IPS-NIHi7 (cell line): ENCODE measurements at regions not wholly inside any gene's neighbourhood (a gene's known extent, or its start where the extent isn't known, plus 50 kb on each side); places are given as distances from the start of the nearest gene placed in this dataset.
A peak's percentile ranks its signal among the peaks of the same experiment; 100 is the strongest.

Experiments used
- DNase-seq: peaks from one replicate; pipeline ENCODE4 v3.0.0; 2012; ENCODE audit warnings: mixed read lengths; ENCODE audit errors: extremely low spot score

DNA sequence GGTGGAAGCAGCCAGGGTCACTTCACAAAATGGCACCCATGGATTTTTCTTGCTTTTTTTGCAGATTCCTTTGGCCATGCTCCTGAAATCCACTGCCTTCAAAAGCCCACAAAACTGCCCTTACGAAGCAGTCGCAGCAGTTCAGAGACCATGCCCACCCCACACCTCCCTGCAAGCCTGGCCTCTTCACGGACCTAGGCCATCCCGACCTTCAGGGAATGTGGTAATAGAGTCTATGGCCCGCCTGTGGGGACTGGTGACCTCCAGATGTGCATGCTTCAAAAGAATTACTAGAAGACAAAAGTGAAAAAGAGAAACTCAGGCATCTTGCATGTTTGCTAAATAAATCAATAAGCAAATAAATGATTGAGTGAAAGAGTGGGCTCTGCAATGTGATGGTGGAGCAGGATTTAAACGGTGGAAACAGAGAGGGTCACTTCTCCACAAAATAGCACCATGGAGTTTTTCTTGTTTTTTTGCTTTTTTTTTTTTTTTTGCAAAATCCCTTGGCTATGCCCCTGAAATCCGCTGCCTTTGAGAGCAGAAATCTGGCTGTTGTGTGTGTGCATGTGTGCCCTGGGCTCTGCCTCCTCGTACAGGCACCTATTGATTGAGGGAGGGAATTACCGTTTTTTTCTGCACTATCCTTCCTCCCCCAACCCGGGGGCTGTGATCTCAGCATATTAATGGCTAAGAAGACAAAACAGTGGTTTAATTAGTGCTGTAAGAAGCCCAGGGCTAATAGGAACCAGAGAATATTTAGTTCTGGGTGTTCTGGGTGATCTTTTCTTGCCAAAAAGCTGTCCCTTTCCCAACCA lies 107.4 kb downstream of the PXDC1 start:
- DNase-seq, result no peak

DNA sequence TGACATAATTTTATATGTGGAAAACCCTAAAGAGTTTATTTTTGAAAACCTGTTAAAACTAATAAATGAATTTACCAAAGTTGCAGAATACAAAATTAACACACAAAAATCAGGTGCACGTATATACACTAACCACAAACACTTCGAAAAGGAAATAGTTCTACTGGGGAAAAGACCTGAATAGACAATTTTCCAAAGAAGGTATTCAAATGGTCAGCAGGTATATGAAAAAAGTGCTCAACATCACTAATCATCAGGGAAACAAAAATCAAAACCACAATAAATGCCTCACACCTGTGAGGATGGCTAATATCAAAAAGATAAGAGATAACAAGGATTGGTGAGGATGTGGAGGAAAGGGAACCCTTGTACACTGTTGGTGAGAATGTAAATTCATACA lies 110.6 kb downstream of the PXDC1 start:
- DNase-seq, result no peak

DNA sequence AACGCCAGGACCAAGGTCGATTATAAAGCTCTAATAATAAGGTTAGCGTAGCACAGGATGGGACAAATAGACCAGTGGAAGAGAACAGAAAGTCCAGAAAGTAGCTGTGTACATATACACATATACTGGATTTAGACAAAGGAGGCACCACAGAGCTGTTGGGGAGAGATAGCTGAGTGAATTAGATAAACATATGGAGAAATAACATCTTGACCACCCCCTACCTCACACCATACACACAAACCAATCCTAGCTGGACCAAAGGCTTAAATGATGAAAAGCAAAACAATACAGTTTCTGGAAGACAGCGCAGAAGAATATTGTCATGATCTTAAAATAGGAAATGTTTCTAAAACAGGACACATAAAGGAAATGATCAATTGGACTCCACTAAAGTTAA lies 112.9 kb downstream of the PXDC1 start:
- no peak for DNase-seq

DNA sequence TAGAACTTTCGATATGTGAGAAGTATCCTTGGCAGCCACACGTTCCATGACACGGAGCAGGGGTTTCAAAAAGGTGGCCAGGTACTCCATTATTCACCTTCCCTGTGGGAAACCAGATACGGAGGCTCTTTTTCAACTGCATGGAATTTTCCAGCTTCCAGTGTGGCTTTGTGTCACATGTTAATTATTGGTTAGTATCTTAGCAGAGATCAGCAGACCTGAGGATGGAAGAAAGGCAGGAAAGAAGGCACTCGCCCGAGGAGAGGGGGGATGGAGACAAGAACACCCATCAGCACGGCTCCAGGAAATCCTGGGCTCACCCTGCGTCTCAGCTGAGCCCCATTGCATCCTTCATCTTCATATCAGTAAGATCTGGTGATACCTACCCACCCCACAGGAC lies 115.5 kb downstream of the PXDC1 start:
- no peak for DNase-seq

DNA sequence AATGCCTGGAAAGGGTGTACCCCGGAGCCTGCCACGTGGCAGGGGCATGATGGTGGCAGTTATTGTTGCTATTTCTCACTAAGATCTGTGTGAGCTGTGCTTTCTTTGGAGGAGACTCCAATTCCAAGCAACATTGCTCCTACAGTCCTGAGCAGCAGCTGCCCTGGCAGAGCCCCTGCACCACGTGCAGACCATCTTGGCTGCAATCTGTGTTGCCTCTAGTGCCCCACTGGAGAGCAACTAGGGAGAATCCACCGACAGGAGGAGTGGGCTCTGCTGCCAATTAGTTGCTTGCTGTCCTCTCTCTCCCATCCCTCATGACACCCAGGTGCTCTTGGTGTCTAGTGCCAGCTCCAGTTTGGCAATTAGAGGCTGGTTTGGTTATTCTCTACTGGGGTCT lies 116.0 kb downstream of the PXDC1 start:
- no peak for DNase-seq

DNA sequence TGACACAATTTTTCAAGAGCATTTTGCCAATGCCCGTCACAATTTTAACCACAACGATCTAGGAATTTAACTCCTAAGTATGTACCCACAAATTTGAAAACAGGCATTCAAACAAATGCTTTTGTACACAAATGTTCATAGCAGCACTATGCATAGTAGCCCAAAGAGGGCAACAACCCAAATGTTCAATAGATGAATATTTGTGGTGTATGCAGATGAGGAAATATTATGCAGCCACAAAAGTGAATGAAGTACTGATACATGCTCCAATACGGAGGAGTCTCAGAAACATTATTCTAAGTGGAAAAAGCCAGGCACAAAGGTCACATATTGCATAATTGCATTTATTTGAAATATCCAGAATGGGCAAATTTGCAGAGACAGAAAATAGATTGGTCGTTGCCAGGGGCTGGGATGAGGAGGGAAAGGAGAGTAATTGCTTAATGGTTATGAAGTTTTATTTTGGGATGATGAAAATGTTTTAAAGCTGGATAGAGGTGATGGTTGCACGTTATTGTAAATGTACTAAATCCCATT lies 117.2 kb downstream of the PXDC1 start:
- DNase-seq, result no peak

- DNase-seq, result no peak
These were observed 117.8 kb downstream of the PXDC1 start for GRCh38 chr6:3633711-3634110.

GRCh38 chr6:3631877-3632276 lies 119.6 kb downstream of the PXDC1 start:
- no peak for DNase-seq

DNA sequence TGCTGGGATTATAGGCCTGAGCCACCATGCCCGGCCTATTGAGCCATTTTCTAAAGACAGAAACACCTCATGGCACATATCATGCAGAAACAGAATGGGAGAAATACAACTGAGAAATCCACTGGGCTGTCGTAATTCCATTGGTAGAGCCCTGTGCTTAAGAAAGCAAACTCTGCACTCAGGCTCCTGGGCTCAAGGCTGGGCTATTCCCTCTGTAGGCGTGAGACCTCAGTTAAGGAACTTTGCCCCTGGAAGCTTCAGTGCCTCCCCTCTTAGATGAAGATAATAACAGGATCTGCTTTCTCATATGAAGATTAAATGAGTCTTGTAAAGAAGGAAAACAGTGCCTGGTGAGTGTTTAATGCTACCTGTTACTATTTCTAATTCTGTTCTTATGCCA lies 120.3 kb downstream of the PXDC1 start:
- DNase-seq, result peak; percentile 7

GRCh38 chr6:3630258-3630835 lies 121.2 kb downstream of the PXDC1 start:
- peak; percentile 13 for DNase-seq

- peak; percentile 7 for DNase-seq
These were observed 123.3 kb downstream of the PXDC1 start for GRCh38 chr6:3627956-3628835.

DNA sequence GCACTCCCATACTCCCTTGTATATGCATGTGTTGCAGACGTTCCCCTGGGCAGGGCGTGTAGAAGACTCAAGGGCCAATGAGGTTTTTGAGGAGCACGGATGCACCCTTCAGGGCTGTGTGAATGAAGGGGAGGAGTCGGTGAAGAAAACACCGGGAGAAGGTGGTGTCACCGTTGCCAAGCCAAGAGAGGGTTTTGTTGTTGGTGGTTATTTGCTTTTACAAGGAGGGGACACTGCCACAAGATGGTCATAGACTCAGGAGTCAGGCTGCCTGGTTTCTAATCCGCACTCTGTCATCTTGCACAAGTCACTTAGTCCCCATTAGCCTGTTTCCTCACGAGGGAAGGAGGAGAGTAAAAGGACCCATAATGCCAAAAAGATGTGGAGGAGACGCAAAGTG lies 124.0 kb downstream of the PXDC1 start:
- no peak for DNase-seq

DNA sequence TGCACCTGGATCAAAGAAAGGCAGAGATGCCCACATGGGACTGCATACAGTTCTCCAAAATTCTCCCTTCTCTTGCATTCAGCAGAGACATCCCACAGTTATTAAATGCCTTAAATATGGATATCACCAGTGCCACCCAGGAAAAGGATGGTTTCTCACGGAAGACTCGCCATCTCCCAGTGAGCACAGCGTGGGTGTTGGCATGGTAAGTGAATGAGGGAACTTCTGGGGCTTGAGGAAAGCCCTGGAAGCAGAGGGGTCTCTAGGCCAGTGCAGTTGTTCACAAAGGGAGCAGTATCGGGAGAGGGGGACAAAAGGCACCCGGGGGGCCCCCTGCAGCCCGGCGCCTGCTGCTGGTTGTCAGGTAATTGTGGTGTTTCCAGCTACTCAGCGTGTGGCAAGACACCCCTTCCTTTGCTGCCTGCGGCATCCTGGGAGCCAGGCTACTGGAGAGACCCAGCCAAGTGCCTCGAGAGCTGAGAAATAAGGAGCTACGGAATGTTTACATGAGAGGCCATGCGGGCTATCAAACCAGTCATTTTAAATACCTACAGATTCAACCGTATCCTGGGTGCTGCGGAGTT lies 125.4 kb downstream of the PXDC1 start:
- no peak for DNase-seq

DNA sequence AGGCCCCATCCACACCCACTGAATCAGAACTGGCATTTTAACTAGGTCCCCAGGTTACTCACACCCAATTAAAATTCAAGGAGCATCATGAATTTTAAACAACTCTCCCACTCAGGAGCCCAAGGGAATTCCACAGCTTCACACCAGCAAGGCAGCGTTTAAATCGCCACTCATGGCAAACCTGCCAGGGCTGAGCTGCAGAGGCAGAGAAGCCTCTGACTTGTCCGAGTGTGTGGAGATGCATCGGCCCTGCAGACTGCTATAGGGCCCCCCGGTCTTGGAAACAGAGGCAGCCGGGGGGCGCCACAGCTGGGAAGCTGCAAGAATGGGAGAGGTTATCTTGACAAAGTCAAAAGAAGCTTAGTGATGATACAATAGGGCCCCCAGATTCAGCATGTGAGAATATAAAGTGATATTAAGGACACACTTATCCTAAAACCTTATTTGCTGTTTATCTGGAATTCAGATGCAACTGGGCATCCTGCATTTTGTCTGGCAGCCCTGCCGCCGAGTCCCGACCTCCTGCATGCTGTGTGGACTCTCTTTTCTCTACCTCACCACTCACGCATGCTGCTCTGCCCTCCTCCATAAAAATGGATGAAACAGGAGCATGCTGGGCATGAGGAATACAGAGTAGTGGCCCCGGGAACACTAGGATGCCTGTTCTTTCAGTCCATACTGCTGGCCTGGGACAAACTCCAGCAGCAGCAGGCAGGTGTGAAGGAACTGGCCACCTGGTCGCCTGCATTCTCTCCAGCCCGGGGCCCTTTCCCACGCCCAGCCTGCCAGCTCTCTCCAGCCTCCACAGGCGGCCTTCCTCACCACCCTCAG lies 126.1 kb downstream of the PXDC1 start:
- DNase-seq, result no peak

GRCh38 chr6:3624250-3625136 lies 127.0 kb downstream of the PXDC1 start:
- no peak for DNase-seq

DNA sequence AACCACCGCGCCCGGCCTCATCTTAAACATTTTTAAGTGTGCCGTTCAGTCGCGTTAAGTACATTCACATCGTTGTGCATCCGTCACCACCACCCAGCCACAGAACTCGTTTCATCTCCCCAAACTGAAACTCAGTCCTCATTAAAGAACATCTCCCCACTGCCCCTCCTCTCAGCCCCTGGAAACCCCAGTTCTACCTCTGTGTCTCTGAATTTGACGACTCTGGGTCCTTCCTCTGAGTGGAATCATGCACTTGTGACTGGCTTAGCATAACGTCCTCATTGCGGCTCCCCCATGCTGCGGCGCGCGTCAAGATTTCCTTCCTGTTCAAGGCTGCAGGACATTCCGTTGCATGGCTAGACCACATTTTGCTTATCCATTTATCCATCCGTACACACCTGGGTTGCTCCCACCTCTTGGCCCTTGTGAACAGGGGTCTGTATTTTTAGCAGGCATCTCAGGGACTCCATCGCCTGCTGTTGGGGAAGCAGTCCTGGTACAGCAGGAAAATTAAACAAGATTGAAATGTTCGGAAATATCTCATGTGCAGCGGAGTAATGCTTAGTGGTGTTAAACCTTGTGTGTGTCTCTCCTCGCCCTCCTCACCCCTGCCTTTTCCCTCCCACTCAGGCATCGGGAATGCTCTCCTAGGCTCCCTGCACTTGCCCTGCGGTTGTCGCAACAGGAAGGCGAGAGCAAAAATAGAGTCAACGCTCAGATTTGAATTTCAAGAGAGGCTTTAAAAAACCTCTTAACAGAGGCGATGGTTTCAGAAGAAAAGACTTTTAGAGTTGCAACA lies 127.9 kb downstream of the PXDC1 start:
- no peak for DNase-seq

- DNase-seq, result no peak
These were observed 130.1 kb downstream of the PXDC1 start for GRCh38 chr6:3621411-3621810.

DNA sequence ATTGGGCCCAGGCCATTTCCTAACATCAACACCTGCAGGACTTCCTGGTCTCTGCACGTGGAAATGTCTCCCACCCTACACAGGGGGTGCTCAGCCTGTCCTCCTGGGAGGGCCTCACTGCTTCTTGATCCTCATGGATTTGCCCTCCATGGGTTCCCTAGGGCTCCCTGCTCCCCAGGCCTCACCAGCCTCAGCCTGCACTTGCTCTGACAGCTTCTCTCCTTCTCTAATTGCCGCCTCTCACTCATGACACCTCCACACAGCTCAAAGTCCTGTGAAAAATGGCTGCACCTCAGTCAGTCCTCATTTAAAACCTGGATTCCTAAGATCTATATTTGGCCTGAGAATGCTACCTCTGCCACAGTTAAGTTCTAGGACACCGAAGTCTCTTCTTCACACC lies 130.6 kb downstream of the PXDC1 start:
- no peak for DNase-seq

DNA sequence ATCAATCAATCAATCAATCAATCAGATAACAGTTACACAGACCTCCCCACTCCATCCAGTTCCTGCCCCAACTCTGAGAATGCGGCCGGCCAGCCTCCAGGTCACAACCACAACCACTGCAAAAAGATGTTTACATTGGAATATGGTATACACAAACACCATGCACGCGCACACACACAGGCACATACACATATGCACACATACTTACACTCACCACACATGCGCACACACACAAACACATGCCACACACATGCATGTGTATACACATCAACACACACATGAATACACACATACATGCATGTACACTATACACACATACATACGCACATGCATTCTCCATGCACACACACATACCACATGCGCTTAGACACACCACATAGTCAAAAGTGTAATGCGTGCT lies 131.1 kb downstream of the PXDC1 start:
- DNase-seq, result no peak
